DMS53 treated with DMSO at 0.1 percent for 48 hours (cell line): ENCODE measurements at regions not wholly inside any gene's neighbourhood (a gene's known extent, or its start where the extent isn't known, plus 50 kb on each side); places are given as distances from the start of the nearest gene placed in this dataset.
A peak's percentile ranks its signal among the peaks of the same experiment; 100 is the strongest.
"Not testable (repeated sequence)": the region's sequence is repeated elsewhere in the genome, so short reads cannot be mapped to it uniquely, and the experiment has no call there.

ENCODE experiments used
- DNase-seq: peaks from one replicate; lab custom pipeline; 2025; ENCODE audit not compliant: unreplicated experiment; lab: John Stamatoyannopoulos, UW

- DNase-seq: no peak
These were observed 273.6 kb downstream of the ZBBX start for GRCh38 chr3:167106456-167106855.

GRCh38 chr3:167102071-167102470 lies 278.0 kb downstream of the ZBBX start:
- no peak for DNase-seq

- no peak for DNase-seq
These were observed 279.4 kb downstream of the ZBBX start for GRCh38 chr3:167100651-167101050.

- DNase-seq: no peak
These were observed 279.9 kb downstream of the ZBBX start for GRCh38 chr3:167100200-167100599.

GRCh38 chr3:167095976-167096375 lies 284.1 kb downstream of the ZBBX start:
- DNase-seq: no peak

- DNase-seq: no peak
These were observed 285.5 kb downstream of the ZBBX start for GRCh38 chr3:167094632-167095031.

GRCh38 chr3:167091226-167091625 lies 288.9 kb downstream of the ZBBX start:
- peak; percentile 72 for DNase-seq

- DNase-seq: no peak
These were observed 295.6 kb downstream of the ZBBX start for GRCh38 chr3:167084545-167084944.

- no peak for DNase-seq
These were observed 302.0 kb downstream of the ZBBX start for GRCh38 chr3:167078070-167078622.

- no peak for DNase-seq
These were observed 312.3 kb downstream of the ZBBX start for GRCh38 chr3:167067787-167068161.

GRCh38 chr3:167066977-167067786 lies 312.9 kb downstream of the ZBBX start:
- peak; percentile 70 for DNase-seq

- no peak for DNase-seq
These were observed 322.5 kb downstream of the ZBBX start for GRCh38 chr3:167057581-167057980.

- DNase-seq: no peak
These were observed 325.2 kb downstream of the ZBBX start for GRCh38 chr3:167054926-167055325.

GRCh38 chr3:167051421-167051820 lies 328.7 kb downstream of the ZBBX start:
- no peak for DNase-seq

GRCh38 chr3:167033866-167034265 lies 346.2 kb downstream of the ZBBX start:
- no peak for DNase-seq

- DNase-seq: peak; percentile 41
These were observed 347.7 kb downstream of the ZBBX start for GRCh38 chr3:167032267-167032876.

- no peak for DNase-seq
These were observed 348.6 kb downstream of the ZBBX start for GRCh38 chr3:167031364-167032049.

GRCh38 chr3:167030082-167030725 lies 349.9 kb downstream of the ZBBX start:
- DNase-seq: no peak

GRCh38 chr3:167019503-167019902 lies 360.6 kb downstream of the ZBBX start:
- DNase-seq: not testable (repeated sequence)

GRCh38 chr3:167018591-167019111 lies 361.4 kb downstream of the ZBBX start:
- DNase-seq: not testable (repeated sequence)

GRCh38 chr3:167012691-167013090 lies 367.4 kb downstream of the ZBBX start:
- no peak for DNase-seq
